ENCODE measurements at regions not wholly inside any gene's neighbourhood (a gene's known extent, or its start where the extent isn't known, plus 50 kb on each side); places are given as distances from the start of the nearest gene placed in this dataset.

DNA sequence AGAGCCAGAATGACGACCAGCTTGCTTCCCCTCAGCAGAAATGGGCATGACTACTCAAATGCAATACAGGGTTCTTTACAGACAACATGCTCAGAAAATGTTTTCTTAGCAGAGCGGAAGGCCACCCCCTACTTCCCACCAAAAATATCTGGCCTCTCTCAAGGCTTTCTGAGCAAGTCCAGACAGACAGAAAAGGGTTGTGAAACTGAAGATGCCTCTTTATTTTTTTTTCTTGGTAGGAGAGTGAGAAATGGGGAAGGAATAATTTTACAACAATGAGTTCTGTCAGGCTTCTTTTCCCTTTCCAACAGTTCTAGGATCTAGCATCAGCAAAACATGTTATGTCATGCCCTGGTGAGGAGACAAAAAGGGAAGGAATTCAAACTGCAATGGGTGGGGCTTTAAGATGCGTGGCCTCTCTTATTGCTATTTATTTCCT lies 172.0 kb upstream of the CAMK1G start:
- H3K9me3 Mint-ChIP-seq: no peaks in the 10 kb centered on the region
- ATAC-seq: no peak
- H3K4me1 Mint-ChIP-seq (ENCODE audit: low read depth): no peaks in the 10 kb centered on the region
- no peaks in the 10 kb centered on the region for H3K36me3 Mint-ChIP-seq (ENCODE audit: insufficient read depth)
- H3K27me3 Mint-ChIP-seq (ENCODE audit: low read depth): peaks cover 18% of the 10 kb centered on the region
- no peak for DNase-seq
- no peak overlapping the region for H3K4me3 Mint-ChIP-seq

DNA sequence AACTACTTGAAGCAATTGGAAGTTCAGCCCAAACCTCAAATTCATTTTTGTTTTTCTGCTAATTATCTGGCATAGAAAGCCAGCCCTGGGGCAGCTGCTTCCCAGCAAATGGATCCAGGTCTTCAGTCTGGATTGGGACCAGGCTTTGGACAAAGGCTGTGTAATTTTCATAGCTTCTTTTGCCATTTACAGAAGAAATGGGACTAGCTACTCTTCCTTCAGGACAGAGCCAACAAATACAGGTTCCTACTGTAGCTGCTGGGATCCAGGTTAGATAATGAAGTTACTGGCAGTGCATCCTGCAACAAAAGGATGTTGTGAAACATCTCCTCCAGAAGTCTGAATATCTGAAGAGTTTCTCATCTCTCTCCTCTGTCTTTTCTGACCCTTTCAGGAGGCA lies 171.5 kb upstream of the CAMK1G start:
- Mint-ChIP-seq H3K27me3 (ENCODE audit: low read depth) (peaks cover 18% of the 10 kb centered on the region), H3K36me3 (ENCODE audit: insufficient read depth) (no peaks in the 10 kb centered on the region), H3K9me3 (no peaks in the 10 kb centered on the region), H3K4me3 (no peak overlapping the region), H3K4me1 (ENCODE audit: low read depth) (no peaks in the 10 kb centered on the region)
- no peak for ATAC-seq
- no peak for DNase-seq

DNA sequence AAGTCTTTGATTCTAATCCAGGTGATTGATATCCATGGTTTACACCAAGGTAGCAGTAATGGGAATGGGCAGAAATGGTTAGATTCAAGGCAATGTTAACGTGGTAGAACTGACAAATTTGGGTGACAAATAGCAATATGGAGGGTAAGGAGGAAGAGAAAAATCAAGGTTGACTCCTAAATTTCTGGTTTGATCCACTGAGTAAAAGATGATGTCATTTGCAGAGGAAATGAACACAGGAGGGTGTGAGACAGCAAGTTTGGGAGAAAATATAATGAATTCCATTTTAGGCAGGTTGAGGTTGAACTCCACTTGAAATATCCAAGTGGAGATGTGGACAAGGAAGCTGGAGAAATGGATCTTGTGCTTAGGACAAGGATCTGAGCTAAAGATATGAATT lies 170.9 kb upstream of the CAMK1G start:
- DNase-seq (no peak), ATAC-seq (no peak)
- H3K27me3 Mint-ChIP-seq (ENCODE audit: low read depth): peaks cover 19% of the 10 kb centered on the region
- no peaks in the 10 kb centered on the region for H3K4me1 Mint-ChIP-seq (ENCODE audit: low read depth)
- no peak overlapping the region for H3K4me3 Mint-ChIP-seq
- H3K9me3 Mint-ChIP-seq: no peaks in the 10 kb centered on the region
- no peaks in the 10 kb centered on the region for H3K36me3 Mint-ChIP-seq (ENCODE audit: insufficient read depth)

DNA sequence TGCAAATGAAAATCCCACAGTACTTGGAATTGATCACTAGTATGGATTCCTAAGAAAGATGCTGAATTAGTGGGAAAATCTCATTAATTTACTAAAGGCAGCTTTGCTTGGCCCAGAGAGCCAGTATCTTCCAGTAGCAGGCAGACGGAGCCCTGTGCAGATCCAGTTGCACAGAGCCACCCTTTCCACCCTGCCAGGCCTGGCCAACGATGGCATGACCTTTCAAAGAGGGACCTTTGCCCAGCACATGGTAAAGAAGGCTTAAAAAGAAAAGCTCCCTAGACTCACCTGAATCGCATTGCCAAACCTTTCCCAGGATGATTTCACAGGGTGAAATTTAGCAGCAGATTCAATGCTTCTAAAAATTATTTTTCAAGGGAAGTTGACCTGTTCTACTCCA lies 170.5 kb upstream of the CAMK1G start:
- H3K9me3 Mint-ChIP-seq: no peaks in the 10 kb centered on the region
- no peak overlapping the region for H3K4me3 Mint-ChIP-seq
- H3K4me1 Mint-ChIP-seq (ENCODE audit: low read depth): no peaks in the 10 kb centered on the region
- DNase-seq (no peak), ATAC-seq (no peak)
- peaks cover 20% of the 10 kb centered on the region for H3K27me3 Mint-ChIP-seq (ENCODE audit: low read depth)
- no peaks in the 10 kb centered on the region for H3K36me3 Mint-ChIP-seq (ENCODE audit: insufficient read depth)

DNA sequence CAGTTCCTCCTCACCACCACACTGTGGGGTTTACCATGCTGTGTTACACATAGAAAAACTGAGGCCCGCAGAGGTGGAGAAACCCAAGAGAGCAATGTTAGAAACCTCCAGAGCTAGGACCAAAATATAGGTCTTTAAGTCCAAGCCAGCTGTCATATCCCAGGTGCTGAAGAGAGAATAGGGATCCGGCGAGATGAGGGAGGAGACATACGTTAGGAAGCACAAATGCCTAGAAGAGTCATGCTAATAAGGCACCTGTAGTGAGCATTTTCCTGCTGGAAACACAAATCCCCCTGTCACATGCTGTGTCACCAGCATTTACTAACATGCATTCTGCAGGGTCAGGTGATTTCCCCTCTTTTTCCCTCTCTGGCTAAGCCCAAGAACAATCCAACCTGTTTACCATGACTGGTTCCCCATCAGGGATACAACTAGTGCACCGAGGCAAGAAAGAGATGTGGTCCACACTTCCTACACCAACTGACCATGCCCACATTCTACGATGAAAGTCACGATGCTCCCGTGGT lies 168.6 kb upstream of the CAMK1G start:
- H3K27me3 Mint-ChIP-seq (ENCODE audit: low read depth): peaks cover 20% of the 10 kb centered on the region
- DNase-seq: no peak
- no peak for ATAC-seq
- no peaks in the 10 kb centered on the region for H3K9me3 Mint-ChIP-seq
- H3K4me1 Mint-ChIP-seq (ENCODE audit: low read depth): no peaks in the 10 kb centered on the region
- H3K4me3 Mint-ChIP-seq: no peak overlapping the region
- no peaks in the 10 kb centered on the region for H3K36me3 Mint-ChIP-seq (ENCODE audit: insufficient read depth)

DNA sequence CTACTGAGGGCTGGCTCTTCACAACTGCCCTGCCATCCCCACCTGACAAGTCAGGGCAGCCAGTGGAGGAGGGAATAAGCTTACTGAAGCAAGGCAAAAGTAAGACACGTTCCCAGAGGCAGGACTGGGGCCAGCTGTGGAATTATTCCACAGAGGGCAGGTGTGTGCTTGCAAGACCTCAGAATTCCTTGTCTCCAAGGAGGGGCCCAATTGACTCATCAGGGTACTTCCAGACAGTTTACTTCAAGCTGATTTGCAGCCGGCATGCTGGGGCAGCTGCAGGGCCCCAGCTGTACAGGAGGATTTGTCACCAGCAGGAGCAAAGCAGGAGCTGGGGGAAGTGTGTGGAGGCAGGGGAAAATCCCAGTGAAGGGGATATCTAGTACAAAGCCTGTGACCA lies 167.5 kb upstream of the CAMK1G start:
- no peaks in the 10 kb centered on the region for H3K4me1 Mint-ChIP-seq (ENCODE audit: low read depth)
- no peak overlapping the region for H3K4me3 Mint-ChIP-seq
- DNase-seq: no peak
- no peaks in the 10 kb centered on the region for H3K9me3 Mint-ChIP-seq
- no peak for ATAC-seq
- H3K27me3 Mint-ChIP-seq (ENCODE audit: low read depth): peaks cover 20% of the 10 kb centered on the region
- H3K36me3 Mint-ChIP-seq (ENCODE audit: insufficient read depth): no peaks in the 10 kb centered on the region

DNA sequence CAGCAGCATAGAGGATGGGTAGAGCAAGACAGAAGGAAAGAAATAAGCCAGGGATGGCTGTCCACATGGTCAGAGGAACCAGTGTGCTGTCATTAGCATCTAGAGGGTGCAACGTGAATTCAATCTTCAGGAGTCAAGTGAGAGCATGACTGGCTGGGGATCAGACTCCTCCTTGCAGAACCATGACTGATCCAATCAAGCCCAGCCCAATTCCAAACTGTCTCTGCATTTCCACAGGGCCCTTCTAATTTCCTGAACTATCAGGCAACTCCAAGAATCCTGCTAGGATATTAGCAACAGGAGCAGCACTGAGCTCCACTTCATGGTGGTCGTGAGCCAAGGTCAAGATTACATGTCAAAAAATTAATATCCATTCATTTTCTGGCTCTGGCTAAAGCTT lies 166.8 kb upstream of the CAMK1G start:
- ATAC-seq: no peak
- Mint-ChIP-seq H3K4me1 (ENCODE audit: low read depth) (no peaks in the 10 kb centered on the region), H3K4me3 (no peak overlapping the region), H3K27me3 (ENCODE audit: low read depth) (peaks cover 17% of the 10 kb centered on the region), H3K9me3 (no peaks in the 10 kb centered on the region), H3K36me3 (ENCODE audit: insufficient read depth) (no peaks in the 10 kb centered on the region)
- no peak for DNase-seq

DNA sequence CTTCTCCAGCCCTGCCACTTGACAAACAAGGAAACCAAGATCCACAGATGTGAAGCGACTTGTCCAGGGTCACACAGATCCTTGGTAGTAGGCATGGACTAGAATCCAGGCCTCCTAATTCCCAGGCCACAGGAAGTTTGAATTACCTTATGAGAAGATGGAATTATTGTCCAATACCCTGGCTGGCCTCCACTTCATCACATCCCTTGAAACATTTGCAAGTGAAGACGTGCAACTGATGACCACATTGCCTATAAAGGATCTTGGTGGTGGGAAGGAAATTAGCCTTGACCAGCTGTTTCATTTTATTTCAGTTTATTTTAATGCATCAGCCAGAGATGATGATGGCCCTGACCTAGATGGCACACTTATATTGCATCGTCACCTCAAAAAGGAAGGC lies 165.8 kb upstream of the CAMK1G start:
- H3K4me1 Mint-ChIP-seq (ENCODE audit: low read depth): no peaks in the 10 kb centered on the region
- ATAC-seq (no peak), DNase-seq (no peak)
- H3K27me3 Mint-ChIP-seq (ENCODE audit: low read depth): peaks cover 11% of the 10 kb centered on the region
- no peak overlapping the region for H3K4me3 Mint-ChIP-seq
- H3K36me3 Mint-ChIP-seq (ENCODE audit: insufficient read depth): no peaks in the 10 kb centered on the region
- H3K9me3 Mint-ChIP-seq: no peaks in the 10 kb centered on the region

DNA sequence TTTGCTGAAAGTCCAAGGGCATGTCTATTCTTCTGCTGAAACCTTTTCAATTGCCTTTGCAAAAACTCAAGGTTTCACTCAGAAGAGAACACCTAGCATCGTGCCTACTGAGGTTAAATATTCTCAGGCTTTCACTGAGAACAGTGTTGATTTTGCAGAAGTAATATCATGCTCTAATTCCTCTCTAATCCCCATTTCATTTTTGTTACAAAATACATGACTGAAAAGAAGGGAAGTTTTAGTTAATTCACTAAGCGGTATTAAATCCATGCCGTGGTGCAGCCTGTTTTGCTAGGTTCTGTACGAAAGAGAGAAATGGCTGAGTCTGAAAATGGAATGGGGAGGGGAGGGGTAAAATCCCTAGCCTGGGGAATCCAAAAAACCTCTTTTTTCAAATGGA lies 163.2 kb upstream of the CAMK1G start:
- H3K4me1 Mint-ChIP-seq (ENCODE audit: low read depth): no peaks in the 10 kb centered on the region
- no peak overlapping the region for H3K4me3 Mint-ChIP-seq
- no peaks in the 10 kb centered on the region for H3K9me3 Mint-ChIP-seq
- no peaks in the 10 kb centered on the region for H3K36me3 Mint-ChIP-seq (ENCODE audit: insufficient read depth)
- DNase-seq (no peak), ATAC-seq (no peak)
- H3K27me3 Mint-ChIP-seq (ENCODE audit: low read depth): peaks cover 11% of the 10 kb centered on the region

DNA sequence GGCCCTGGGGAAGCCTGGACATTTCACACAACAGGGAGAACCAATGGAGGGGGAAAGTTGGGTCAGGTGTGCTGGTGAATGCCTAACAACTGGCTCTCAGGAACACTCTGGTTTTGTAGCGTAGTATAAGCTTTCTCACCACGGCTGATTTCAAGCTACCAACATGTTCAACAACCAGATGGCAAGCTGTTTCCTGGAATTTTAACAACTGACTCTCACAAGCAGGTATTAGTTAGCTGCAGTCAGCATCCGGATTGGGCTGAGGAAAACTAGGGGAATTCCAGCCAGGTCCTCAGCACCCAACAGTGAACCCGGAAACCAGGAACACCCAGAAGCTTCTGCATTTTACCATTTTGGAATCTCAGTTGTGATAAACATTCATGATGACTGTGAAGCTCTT lies 162.3 kb upstream of the CAMK1G start:
- Mint-ChIP-seq H3K4me3 (no peak overlapping the region), H3K27me3 (ENCODE audit: low read depth) (peaks cover 11% of the 10 kb centered on the region), H3K36me3 (ENCODE audit: insufficient read depth) (no peaks in the 10 kb centered on the region), H3K9me3 (no peaks in the 10 kb centered on the region), H3K4me1 (ENCODE audit: low read depth) (no peaks in the 10 kb centered on the region)
- ATAC-seq: no peak
- DNase-seq: no peak

DNA sequence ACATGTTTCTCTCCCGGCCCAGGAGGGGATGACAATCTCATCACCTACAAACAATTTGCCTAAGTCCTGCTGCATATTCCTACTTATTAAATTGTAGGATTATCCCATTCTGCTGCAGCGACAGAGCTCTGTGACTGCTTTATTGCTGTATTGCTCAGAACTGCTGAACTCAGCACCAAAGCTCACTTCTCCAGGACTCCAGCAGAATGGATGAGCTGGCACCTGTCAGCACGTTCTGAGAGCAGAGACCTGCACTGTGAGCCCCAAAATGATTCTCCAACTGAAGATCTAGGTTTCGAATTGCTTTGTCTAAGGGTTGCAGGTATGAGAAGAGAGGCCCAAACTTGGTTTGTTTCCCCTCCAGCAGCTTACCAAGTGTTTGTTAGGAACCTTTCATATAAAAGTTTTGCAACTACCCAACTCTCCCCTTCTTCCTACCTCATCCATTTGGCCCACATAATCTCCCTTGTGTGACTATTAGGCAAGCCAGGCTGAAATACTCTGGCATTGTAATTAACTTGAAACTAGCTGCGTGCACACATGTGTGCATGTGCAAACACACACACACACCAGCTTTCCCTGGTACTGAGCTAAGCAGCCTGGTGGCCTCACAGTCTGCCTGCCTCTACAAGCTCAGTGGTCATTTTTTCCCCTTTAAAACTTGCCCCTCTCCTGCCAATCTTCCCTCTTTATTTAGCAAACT lies 161.4 kb upstream of the CAMK1G start:
- ATAC-seq (no peak), DNase-seq (no peak)
- Mint-ChIP-seq H3K9me3 (no peaks in the 10 kb centered on the region), H3K36me3 (ENCODE audit: insufficient read depth) (no peaks in the 10 kb centered on the region), H3K4me1 (ENCODE audit: low read depth) (no peaks in the 10 kb centered on the region), H3K27me3 (ENCODE audit: low read depth) (peaks cover 17% of the 10 kb centered on the region), H3K4me3 (no peak overlapping the region)

DNA sequence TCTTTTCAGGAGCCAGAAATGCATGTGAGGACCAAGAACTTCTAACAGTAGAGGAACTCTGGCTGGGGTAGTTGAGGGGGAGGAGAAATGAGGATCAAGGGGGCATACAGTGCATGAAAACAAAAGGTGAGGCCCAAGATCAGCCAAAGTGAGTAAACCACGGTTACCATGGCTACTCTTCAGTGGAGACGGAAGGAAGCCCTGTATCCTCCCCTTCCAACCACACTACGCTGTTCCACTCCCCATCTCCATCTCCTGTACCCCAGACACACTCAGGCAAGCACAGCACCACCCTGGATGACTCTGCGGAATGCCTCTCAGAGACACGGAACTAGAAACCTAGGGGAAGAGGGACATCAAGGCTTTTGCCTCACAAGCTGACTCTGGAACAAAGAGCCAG lies 157.6 kb upstream of the CAMK1G start:
- H3K36me3 Mint-ChIP-seq (ENCODE audit: insufficient read depth): no peaks in the 10 kb centered on the region
- H3K4me3 Mint-ChIP-seq: no peak overlapping the region
- DNase-seq (no peak), ATAC-seq (no peak)
- H3K9me3 Mint-ChIP-seq: no peaks in the 10 kb centered on the region
- no peaks in the 10 kb centered on the region for H3K4me1 Mint-ChIP-seq (ENCODE audit: low read depth)
- peaks cover 18% of the 10 kb centered on the region for H3K27me3 Mint-ChIP-seq (ENCODE audit: low read depth)

DNA sequence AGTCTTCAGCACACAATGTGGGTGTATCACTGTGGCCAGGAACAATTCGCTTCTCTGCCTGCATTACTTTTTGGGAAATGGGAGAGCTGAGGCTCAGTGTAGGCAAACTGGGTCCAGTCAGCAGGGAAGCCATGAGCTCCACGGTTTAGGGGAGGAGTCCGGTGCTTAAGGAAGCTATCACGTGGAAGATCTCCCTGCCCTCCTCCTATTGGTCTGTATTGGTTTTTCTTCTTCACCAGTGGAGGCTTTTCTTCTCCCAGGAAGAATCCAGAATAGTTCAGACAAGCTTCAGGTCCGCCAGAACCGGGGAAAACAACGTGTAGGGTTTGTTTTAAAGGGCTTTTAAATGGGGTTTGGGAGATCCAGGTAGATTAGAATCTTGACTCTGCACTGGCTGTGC lies 156.2 kb upstream of the CAMK1G start:
- Mint-ChIP-seq H3K27me3 (ENCODE audit: low read depth) (peaks cover 26% of the 10 kb centered on the region), H3K9me3 (no peaks in the 10 kb centered on the region), H3K4me3 (no peak overlapping the region), H3K4me1 (ENCODE audit: low read depth) (no peaks in the 10 kb centered on the region), H3K36me3 (ENCODE audit: insufficient read depth) (no peaks in the 10 kb centered on the region)
- DNase-seq: no peak
- no peak for ATAC-seq

DNA sequence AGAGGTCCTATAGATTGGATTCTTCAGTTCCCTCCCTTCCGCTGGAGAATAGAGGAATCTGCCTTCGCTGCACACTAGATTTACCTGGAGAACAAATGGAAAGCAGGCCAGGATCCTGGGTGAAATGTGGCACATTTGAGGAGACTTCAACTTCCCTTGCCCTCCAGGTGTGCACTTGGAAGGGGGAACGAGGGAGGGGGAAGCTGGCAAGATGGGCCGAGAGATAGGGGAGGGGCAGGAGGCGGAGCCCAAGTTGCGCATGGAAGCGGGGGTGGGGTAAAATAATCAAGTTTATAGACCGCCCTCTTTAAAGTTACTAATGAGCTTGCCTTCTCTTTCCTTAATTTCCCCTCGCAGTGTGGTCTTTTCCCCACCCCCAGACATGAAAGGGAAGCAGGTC lies 155.7 kb upstream of the CAMK1G start:
- Mint-ChIP-seq H3K9me3 (no peaks in the 10 kb centered on the region), H3K36me3 (ENCODE audit: insufficient read depth) (no peaks in the 10 kb centered on the region), H3K4me1 (ENCODE audit: low read depth) (no peaks in the 10 kb centered on the region), H3K27me3 (ENCODE audit: low read depth) (peaks cover 24% of the 10 kb centered on the region), H3K4me3 (no peak overlapping the region)
- ATAC-seq (no peak), DNase-seq (no peak)

DNA sequence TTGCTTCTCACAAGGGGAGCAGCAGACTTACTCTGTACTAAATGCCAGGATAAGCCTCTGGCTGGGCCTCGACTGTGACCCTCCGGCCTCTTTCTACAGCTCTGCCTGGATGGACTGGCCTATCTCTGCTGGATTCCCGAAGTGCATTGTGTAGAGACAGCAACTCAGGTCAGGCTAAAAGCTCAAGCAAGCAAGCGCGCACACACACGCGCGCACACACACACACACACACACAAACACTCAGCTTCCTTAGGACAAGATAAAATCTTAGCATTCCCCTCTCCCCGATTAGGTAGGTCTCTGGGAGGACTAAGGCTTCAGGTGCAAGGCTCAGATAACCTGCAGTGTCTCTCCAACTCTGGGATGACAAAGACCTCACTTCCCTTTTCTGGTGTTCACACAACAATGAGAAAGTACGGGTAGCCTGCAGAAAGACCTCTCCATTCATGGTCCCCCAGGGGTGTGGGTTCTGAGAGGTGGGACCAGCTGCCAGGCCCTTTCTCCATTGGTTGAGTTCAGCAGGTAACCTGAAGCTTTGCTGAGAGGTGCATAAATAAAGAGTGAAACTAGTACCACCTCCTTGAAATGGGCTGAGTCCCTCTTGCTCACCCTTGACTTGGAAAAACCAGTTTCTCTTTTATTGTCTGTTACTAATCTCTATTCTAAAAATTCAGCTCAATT lies 155.1 kb upstream of the CAMK1G start:
- Mint-ChIP-seq H3K4me3 (no peak overlapping the region), H3K36me3 (ENCODE audit: insufficient read depth) (no peaks in the 10 kb centered on the region)
- ATAC-seq: no peak

More for the DNA sequence above, 155.1 kb upstream of the CAMK1G start:
- no peaks in the 10 kb centered on the region for H3K4me1 Mint-ChIP-seq (ENCODE audit: low read depth)
- no peaks in the 10 kb centered on the region for H3K9me3 Mint-ChIP-seq
- H3K27me3 Mint-ChIP-seq (ENCODE audit: low read depth): peaks cover 22% of the 10 kb centered on the region
- DNase-seq: no peak

Measured in activated T-cell treated with anti-CD3 and anti-CD28 coated beads, Interleukin-2, amount 50 U/mL, for 4 hours (primary cell).